Ascending aorta (tissue), 2 donors: ENCODE measurements at regions not wholly inside any gene's neighbourhood (a gene's known extent, or its start where the extent isn't known, plus 50 kb on each side); places are given as distances from the start of the nearest gene placed in this dataset.

Experiments
- DNase-seq, 2 donors: peaks; one replicate each; pipeline ENCODE4 v3.0.0-alpha.2; 2019; ENCODE audit warnings: low spot score in 2 of 2
- H3K27ac ChIP-seq, 2 donors: fragments of 200-600 bp; sonication (generic); one replicate each; pipeline ENCODE4 v1.5.1; 2016 to 2017; ENCODE audit warnings: mild to moderate bottlenecking in 1 of 2
- H3K27me3 ChIP-seq: fragments of 200-600 bp; sonication (generic); one replicate; pipeline ENCODE4 v1.5.1; 2017
- H3K36me3 ChIP-seq, 2 donors: fragments of 200-600 bp; sonication (generic); one replicate each; pipeline ENCODE4 v1.5.1; 2016
- H3K4me1 ChIP-seq, 2 donors: fragments of 200-600 bp; sonication (generic); one replicate each; pipeline ENCODE4 v1.5.1; 2016 to 2017; ENCODE audit warnings: mild to moderate bottlenecking in 1 of 2
- H3K4me3 ChIP-seq, 2 donors: fragments of 200-600 bp; sonication (generic); one replicate each; pipeline ENCODE4 v1.5.1; 2016 to 2017; ENCODE audit warnings: mild to moderate bottlenecking in 1 of 2
- H3K9me3 ChIP-seq, 2 donors: fragments of 200-600 bp; sonication (generic); one replicate each; pipeline ENCODE4 v1.5.1; 2016
- intact Hi-C: fragments of 100-400 bp; cut with DNase I; formaldehyde crosslinking; loops from one replicate; pipeline ENCODE4 v1.15.1; 2023
- TF ChIP-seq, protein P1 (sequence below), 3 experiments: fragments of 200-600 bp in 2 of 3; fragments of 450-650 bp in 1 of 3; sonication (generic) in 2 of 3; IDR thresholded peaks; one replicate each; pipeline ENCODE4 v1.5.1; 2016 to 2019; ENCODE audit warnings: antibody characterized with exemption in 3 of 3, mild to moderate bottlenecking in 1 of 3, moderate library complexity in 1 of 3

DNA sequence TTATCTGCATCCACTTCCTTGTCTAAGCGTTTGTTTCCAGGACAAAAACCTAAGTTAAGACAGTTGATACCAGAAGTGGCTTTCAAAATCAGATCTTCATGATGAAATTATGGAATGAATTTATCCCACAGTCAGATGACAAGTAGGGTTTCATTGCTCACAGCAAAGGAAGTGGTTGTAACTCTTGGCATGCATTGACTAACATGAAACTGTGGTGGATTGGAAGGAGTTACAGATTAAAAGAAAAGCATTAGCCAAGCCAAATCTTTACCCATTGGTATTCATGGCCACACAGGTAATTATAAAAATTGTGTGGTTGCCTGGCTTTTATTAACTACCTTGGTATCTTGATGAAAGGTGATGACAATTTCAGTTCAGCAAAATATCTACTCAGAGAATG, 438.0 kb upstream of the NXPH2 start:
- intact Hi-C loops: no loop called here
- Histone ChIP-seq H3K9me3 (no peaks in the 10 kb centered on the region), H3K36me3 (no peaks in the 10 kb centered on the region), H3K4me3 (no peak overlapping the region), H3K4me1 (no peaks in the 10 kb centered on the region), H3K27ac (no peak overlapping the region), H3K27me3 (no peaks in the 10 kb centered on the region)
- no peak for DNase-seq
- TF ChIP-seq, protein P1, sequence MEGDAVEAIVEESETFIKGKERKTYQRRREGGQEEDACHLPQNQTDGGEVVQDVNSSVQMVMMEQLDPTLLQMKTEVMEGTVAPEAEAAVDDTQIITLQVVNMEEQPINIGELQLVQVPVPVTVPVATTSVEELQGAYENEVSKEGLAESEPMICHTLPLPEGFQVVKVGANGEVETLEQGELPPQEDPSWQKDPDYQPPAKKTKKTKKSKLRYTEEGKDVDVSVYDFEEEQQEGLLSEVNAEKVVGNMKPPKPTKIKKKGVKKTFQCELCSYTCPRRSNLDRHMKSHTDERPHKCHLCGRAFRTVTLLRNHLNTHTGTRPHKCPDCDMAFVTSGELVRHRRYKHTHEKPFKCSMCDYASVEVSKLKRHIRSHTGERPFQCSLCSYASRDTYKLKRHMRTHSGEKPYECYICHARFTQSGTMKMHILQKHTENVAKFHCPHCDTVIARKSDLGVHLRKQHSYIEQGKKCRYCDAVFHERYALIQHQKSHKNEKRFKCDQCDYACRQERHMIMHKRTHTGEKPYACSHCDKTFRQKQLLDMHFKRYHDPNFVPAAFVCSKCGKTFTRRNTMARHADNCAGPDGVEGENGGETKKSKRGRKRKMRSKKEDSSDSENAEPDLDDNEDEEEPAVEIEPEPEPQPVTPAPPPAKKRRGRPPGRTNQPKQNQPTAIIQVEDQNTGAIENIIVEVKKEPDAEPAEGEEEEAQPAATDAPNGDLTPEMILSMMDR (IDR thresholded peaks at IDR 0.05): no peak

DNA sequence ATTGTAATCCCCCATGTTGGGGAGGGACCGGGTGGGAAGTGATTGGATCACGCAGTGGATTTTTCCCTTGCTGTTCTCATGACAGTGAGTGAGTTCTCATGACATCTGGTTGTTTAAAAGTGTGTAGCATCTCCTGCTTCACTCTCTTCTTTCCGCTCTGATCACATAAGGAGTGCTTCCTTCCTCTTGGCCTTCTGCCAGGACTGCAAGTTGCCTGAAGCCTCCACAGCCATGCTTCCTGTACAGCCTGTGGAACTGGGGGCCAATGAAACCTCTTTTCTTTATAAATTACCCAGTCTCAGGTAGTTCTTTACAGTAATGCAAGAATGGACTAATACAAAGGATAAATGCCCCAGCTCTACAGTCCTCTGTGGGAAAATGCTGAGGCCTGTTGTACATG, 437.5 kb upstream of the NXPH2 start:
- no peak overlapping the region for H3K4me3 ChIP-seq
- no peak for DNase-seq
- TF ChIP-seq, protein P1 (IDR thresholded peaks at IDR 0.05): no peak
- H3K27ac ChIP-seq: no peak overlapping the region
- no peaks in the 10 kb centered on the region for H3K36me3 ChIP-seq
- no peaks in the 10 kb centered on the region for H3K9me3 ChIP-seq
- H3K27me3 ChIP-seq: no peaks in the 10 kb centered on the region
- no peaks in the 10 kb centered on the region for H3K4me1 ChIP-seq
- intact Hi-C loops: no loop called here

DNA sequence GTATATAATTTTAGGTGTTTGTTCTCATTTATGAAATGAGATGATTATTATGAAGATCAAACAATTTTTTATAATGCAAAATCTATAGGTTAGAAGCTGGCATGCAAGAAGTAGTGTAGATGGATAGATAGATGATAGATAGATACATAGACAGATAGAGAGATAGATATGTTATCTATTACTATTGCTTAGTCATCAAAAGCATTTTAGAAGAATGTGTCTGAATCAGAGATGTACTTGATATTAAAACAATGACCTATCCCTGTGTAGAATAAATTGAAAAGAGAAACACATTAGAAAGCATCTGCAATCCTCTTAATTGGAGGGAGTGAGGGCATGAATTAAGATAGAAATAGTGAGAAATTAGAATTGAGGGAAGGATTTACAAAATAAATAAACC, 436.2 kb upstream of the NXPH2 start:
- H3K9me3 ChIP-seq: no peaks in the 10 kb centered on the region
- H3K4me3 ChIP-seq: no peak overlapping the region
- H3K4me1 ChIP-seq: no peaks in the 10 kb centered on the region
- no peak for DNase-seq
- TF ChIP-seq, protein P1 (IDR thresholded peaks at IDR 0.05): no peak
- H3K36me3 ChIP-seq: no peaks in the 10 kb centered on the region
- no peak overlapping the region for H3K27ac ChIP-seq
- no peaks in the 10 kb centered on the region for H3K27me3 ChIP-seq
- intact Hi-C loops: no loop called here

DNA sequence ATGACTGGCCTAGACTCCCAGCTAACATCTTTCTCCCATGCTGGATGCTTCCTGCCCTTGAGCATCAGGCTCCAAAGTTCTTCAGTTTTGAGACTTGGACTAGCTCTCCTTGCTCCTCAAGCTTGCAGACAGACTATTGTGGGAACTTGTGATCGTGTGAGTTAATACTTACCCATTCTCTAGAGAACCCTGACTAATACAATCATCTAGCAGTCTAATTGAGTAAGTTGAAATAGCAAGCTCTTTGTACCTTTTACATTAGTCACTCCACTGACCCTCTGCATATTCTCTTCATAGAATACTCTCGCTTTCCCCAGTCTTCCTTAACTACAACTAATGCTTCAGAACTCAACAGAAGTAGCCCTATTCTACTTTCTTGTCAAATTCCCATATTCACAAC, 434.6 kb upstream of the NXPH2 start:
- Histone ChIP-seq H3K36me3 (no peaks in the 10 kb centered on the region), H3K27ac (no peak overlapping the region), H3K27me3 (no peaks in the 10 kb centered on the region), H3K4me3 (no peak overlapping the region), H3K9me3 (no peaks in the 10 kb centered on the region), H3K4me1 (no peaks in the 10 kb centered on the region)
- TF ChIP-seq, protein P1 (IDR thresholded peaks at IDR 0.05): no peak
- no peak for DNase-seq
- intact Hi-C loops: no loop called here

DNA sequence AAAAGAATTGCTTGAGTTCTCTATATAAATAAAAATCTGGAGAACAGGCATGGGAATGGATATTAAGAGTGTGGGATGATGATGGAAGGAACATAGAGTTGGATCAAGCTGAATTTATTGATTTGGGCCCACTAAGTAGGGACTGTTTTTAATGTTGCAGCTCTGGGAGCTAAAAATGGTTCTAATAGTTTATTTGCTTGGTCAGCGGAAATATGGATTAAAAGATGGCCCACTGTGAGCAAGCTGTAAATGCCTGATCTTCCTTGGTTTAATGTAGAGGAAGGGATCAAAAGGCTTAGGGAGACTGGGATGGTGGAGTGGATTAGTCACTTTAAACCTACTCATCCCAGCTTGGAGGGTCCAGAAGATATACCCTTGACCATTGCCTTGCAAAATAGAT, 429.4 kb upstream of the NXPH2 start:
- H3K4me3 ChIP-seq: no peak overlapping the region
- H3K36me3 ChIP-seq: no peaks in the 10 kb centered on the region
- no peaks in the 10 kb centered on the region for H3K9me3 ChIP-seq
- no peak for DNase-seq
- intact Hi-C loops: no loop called here
- no peaks in the 10 kb centered on the region for H3K27me3 ChIP-seq
- H3K27ac ChIP-seq: no peak overlapping the region
- H3K4me1 ChIP-seq: no peaks in the 10 kb centered on the region
- TF ChIP-seq, protein P1 (IDR thresholded peaks at IDR 0.05): no peak

DNA sequence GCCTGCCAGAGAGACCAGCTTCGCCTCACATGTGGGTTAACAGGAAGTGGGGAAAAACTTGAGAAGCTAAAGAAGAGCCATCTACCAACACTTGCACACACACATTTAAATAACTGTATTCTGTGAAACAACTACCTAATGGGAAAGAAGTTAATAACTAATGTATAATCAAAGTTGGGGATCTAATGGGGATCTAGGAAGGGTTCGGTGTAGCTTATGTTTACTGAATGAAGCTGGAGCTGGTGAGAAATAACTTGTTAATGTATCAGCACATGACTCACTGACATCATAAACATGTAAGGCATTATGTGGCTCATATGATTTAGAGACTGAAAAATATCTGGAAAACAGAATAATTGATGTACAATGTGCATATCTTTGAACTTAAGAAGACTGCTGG, 421.3 kb upstream of the NXPH2 start:
- Histone ChIP-seq H3K4me1 (no peaks in the 10 kb centered on the region), H3K36me3 (no peaks in the 10 kb centered on the region), H3K27me3 (no peaks in the 10 kb centered on the region), H3K9me3 (no peaks in the 10 kb centered on the region), H3K27ac (no peak overlapping the region), H3K4me3 (no peak overlapping the region)
- DNase-seq: no peak
- intact Hi-C loops: no loop called here
- TF ChIP-seq, protein P1 (IDR thresholded peaks at IDR 0.05): no peak
